GM12878 (cell line): ENCODE measurements at regions not wholly inside any gene's neighbourhood (a gene's known extent, or its start where the extent isn't known, plus 50 kb on each side); places are given as distances from the start of the nearest gene placed in this dataset.

Source experiments
- ATF2 ChIP-seq: IDR thresholded peaks from 2 replicates; pipeline ENCODE4 v1.6.1; 2012; ENCODE audit warnings: low read length, inconsistent platforms
- BHLHE40 ChIP-seq, 2 experiments: fragments of 450-650 bp in 1 of 2; IDR thresholded peaks; 2 replicates each; pipeline ENCODE4 v1.6.1; 2011 to 2017; ENCODE audit warnings: low read depth in 2 of 2, borderline replicate concordance in 1 of 2, improper control_type of control experiment in 1 of 2, low read length in 1 of 2, mild to moderate bottlenecking in 1 of 2
- CHD1 ChIP-seq: IDR thresholded peaks from 2 replicates; pipeline ENCODE4 v1.6.1; 2012; ENCODE audit warnings: low read depth, low read length, improper control_type of control experiment
- CREM ChIP-seq: IDR thresholded peaks from 2 replicates; pipeline ENCODE4 v1.6.1; 2014; ENCODE audit warnings: antibody characterized with exemption, low read depth
- E2F8 ChIP-seq: fragments of 450-650 bp; IDR thresholded peaks from 2 replicates; pipeline ENCODE4 v1.6.1; 2018; ENCODE audit warnings: mild to moderate bottlenecking, low read depth, moderate library complexity; ENCODE audit not compliant: partially characterized antibody
- EED ChIP-seq: sonication (generic); IDR thresholded peaks from 2 replicates; pipeline ENCODE4 v1.6.1; 2016; ENCODE audit warnings: antibody characterized with exemption, low read depth
- FOXK2 ChIP-seq: fragments of 450-650 bp; IDR thresholded peaks from 2 replicates; pipeline ENCODE4 v1.6.1; 2017; ENCODE audit warnings: mild to moderate bottlenecking, moderate library complexity
- IKZF1 ChIP-seq: fragments of 450-650 bp; conservative IDR thresholded peaks from 2 replicates; pipeline ENCODE4 v1.6.1; 2017; ENCODE audit warnings: antibody characterized with exemption, mild to moderate bottlenecking
- IKZF2 ChIP-seq, 2 experiments: fragments of 450-650 bp; IDR thresholded peaks; 2 replicates each; pipeline ENCODE4 v1.6.1; 2017; ENCODE audit warnings: mild to moderate bottlenecking in 2 of 2, moderate library complexity in 2 of 2
- MAX ChIP-seq: IDR thresholded peaks from 2 replicates; pipeline ENCODE4 v1.6.1; 2012; ENCODE audit warnings: low read depth, low read length, improper control_type of control experiment
- MTA2 ChIP-seq: fragments of 450-650 bp; IDR thresholded peaks from 2 replicates; pipeline ENCODE4 v1.6.1; 2016; ENCODE audit warnings: low read depth, mild to moderate bottlenecking, moderate library complexity
- NBN ChIP-seq: fragments of 450-650 bp; IDR thresholded peaks from 2 replicates; pipeline ENCODE4 v1.6.1; 2016
- NR2C1 ChIP-seq: fragments of 450-650 bp; IDR thresholded peaks from 2 replicates; pipeline ENCODE4 v1.6.1; 2017; ENCODE audit warnings: antibody characterized with exemption, mild to moderate bottlenecking, moderate library complexity
- RAD21 ChIP-seq: IDR thresholded peaks from 2 replicates; pipeline ENCODE4 v1.6.1; 2011; ENCODE audit warnings: mild to moderate bottlenecking, low read depth, low read length, moderate library complexity; ENCODE audit not compliant: insufficient read depth
- RELA ChIP-seq: fragments of 450-650 bp; IDR thresholded peaks from 2 replicates; pipeline ENCODE4 v1.8.0; 2014; ENCODE audit warnings: borderline replicate concordance; ENCODE audit not compliant: partially characterized antibody
- SMAD5 ChIP-seq: IDR thresholded peaks from 2 replicates; pipeline ENCODE4 v1.6.1; 2016; ENCODE audit warnings: antibody characterized with exemption, low read depth
- SP1 ChIP-seq: IDR thresholded peaks from one replicate; pipeline ENCODE4 v1.6.1; 2011; ENCODE audit warnings: low read depth, low read length
- TAF1 ChIP-seq: IDR thresholded peaks from 2 replicates; pipeline ENCODE4 v1.6.1; 2011; ENCODE audit warnings: mild to moderate bottlenecking, low read depth, low read length, borderline replicate concordance
- TARDBP ChIP-seq: IDR thresholded peaks from 2 replicates; pipeline ENCODE4 v1.6.1; 2016; ENCODE audit warnings: borderline replicate concordance
- TCF7 ChIP-seq: IDR thresholded peaks from 2 replicates; pipeline ENCODE4 v1.6.1; 2014; ENCODE audit warnings: antibody characterized with exemption, borderline replicate concordance
- ZBTB33 ChIP-seq: fragments of 450-650 bp; IDR thresholded peaks from 2 replicates; pipeline ENCODE4 v1.6.1; 2017; ENCODE audit warnings: mild to moderate bottlenecking
- ZNF207 ChIP-seq: fragments of 450-650 bp; IDR thresholded peaks from 2 replicates; pipeline ENCODE4 v1.6.1; 2014; ENCODE audit warnings: antibody characterized with exemption, mild to moderate bottlenecking, borderline replicate concordance
- ZSCAN29 ChIP-seq: fragments of 450-650 bp; IDR thresholded peaks from 2 replicates; pipeline ENCODE4 v1.6.1; 2017; ENCODE audit warnings: mild to moderate bottlenecking, moderate library complexity

GRCh38 chr1:181430015-181430885 lies 53.1 kb upstream of the CACNA1E start (continued):
- no peak for TF ChIP-seq RAD21
- TF ChIP-seq ATF2, result peak; percentile 91; the same call in 1 of the 2 replicates
- no peak for TF ChIP-seq FOXK2
- peak; percentile 30; the same call in 1 of the 2 replicates for TF ChIP-seq ZSCAN29
- no peak for TF ChIP-seq ZNF207
- peak; percentile 93 for TF ChIP-seq EED
- peak; percentile 88 for TF ChIP-seq MTA2
- TF ChIP-seq CHD1, result no peak
- no peak for TF ChIP-seq E2F8
- peak; percentile 21; the same call in 1 of the 2 replicates for TF ChIP-seq TAF1
- TF ChIP-seq NBN, result peak; percentile 78; the same call in 1 of the 2 replicates
- TF ChIP-seq TARDBP, result no peak
- no peak for TF ChIP-seq ZBTB33
- 0 out of 2 replicates have a peak, but pooled peaks have one; percentile 26 for TF ChIP-seq SMAD5
- TF ChIP-seq IKZF1, result peak; percentile 89
- no peak for TF ChIP-seq NR2C1
- peak; percentile 13; the same call in 1 of the 2 replicates for TF ChIP-seq TCF7
- peak; percentile 95 for TF ChIP-seq IKZF2 (IDR thresholded peaks at IDR 0.05)
- TF ChIP-seq CREM, result peak; percentile 66
- TF ChIP-seq BHLHE40 (IDR thresholded peaks at IDR 0.05; ENCODE audit: borderline replicate concordance in 1 of 2, low read depth in 2 of 2, low read length in 1 of 2), result peak; percentile 26 to 53; a peak in 1 of 4 replicates
- peak; percentile 79 for TF ChIP-seq RELA
- peak; percentile 56 for TF ChIP-seq SP1
- no peak for TF ChIP-seq MAX
